Ascending aorta (tissue), 2 donors: ENCODE measurements at regions not wholly inside any gene's neighbourhood (a gene's known extent, or its start where the extent isn't known, plus 50 kb on each side); places are given as distances from the start of the nearest gene placed in this dataset.
A peak's percentile ranks its signal among the peaks of the same experiment; 100 is the strongest.

Experiments
- DNase-seq, 2 donors: peaks; one replicate each; pipeline ENCODE4 v3.0.0-alpha.2; 2019; ENCODE audit warnings: low spot score in 2 of 2
- H3K27ac ChIP-seq, 2 donors: fragments of 200-600 bp; sonication (generic); one replicate each; pipeline ENCODE4 v1.5.1; 2016 to 2017; ENCODE audit warnings: mild to moderate bottlenecking in 1 of 2
- H3K27me3 ChIP-seq: fragments of 200-600 bp; sonication (generic); one replicate; pipeline ENCODE4 v1.5.1; 2017
- H3K36me3 ChIP-seq, 2 donors: fragments of 200-600 bp; sonication (generic); one replicate each; pipeline ENCODE4 v1.5.1; 2016
- H3K4me1 ChIP-seq, 2 donors: fragments of 200-600 bp; sonication (generic); one replicate each; pipeline ENCODE4 v1.5.1; 2016 to 2017; ENCODE audit warnings: mild to moderate bottlenecking in 1 of 2
- H3K4me3 ChIP-seq, 2 donors: fragments of 200-600 bp; sonication (generic); one replicate each; pipeline ENCODE4 v1.5.1; 2016 to 2017; ENCODE audit warnings: mild to moderate bottlenecking in 1 of 2
- H3K9me3 ChIP-seq, 2 donors: fragments of 200-600 bp; sonication (generic); one replicate each; pipeline ENCODE4 v1.5.1; 2016
- intact Hi-C: fragments of 100-400 bp; cut with DNase I; formaldehyde crosslinking; loops from one replicate; pipeline ENCODE4 v1.15.1; 2023
- TF ChIP-seq, protein P1 (sequence below), 3 experiments: fragments of 200-600 bp in 2 of 3; fragments of 450-650 bp in 1 of 3; sonication (generic) in 2 of 3; IDR thresholded peaks; one replicate each; pipeline ENCODE4 v1.5.1; 2016 to 2019; ENCODE audit warnings: antibody characterized with exemption in 3 of 3, mild to moderate bottlenecking in 1 of 3, moderate library complexity in 1 of 3

DNA sequence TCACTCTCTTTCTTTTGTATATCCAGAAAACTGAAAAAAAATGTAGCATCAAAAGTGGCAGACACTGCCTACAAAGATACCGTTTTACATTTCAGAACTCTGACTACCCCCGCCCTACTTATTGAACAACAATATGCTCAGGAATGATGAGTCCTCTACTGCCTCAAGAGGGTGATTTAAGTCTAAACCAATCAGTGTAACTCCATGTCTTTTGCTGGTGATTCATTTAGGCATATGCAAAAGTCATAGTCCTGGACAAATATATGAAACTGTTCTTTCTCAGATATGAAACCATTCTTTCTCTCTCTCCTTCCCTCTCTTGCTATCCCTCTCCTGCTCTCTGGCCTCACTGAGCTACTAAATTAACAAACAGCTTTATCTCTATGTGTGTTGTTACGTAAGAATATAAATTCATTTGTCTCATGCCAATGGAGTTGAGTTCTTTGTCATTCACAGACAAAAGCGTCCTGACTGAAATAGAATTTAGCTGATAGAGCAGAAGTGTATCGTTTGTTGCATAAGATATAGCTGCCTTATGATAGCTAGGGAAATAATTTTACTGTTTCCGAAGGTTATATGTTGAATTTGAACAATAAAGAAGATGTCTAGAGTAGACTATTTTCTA is 133.7 kb upstream of the OSTN start:
- H3K27ac ChIP-seq, result no peak overlapping the region
- no peaks in the 10 kb centered on the region for H3K4me1 ChIP-seq
- no peak for DNase-seq
- no peaks in the 10 kb centered on the region for H3K27me3 ChIP-seq
- H3K4me3 ChIP-seq, result no peak overlapping the region
- no peaks in the 10 kb centered on the region for H3K9me3 ChIP-seq
- intact Hi-C loops, result no loop called here
- TF ChIP-seq, protein P1, sequence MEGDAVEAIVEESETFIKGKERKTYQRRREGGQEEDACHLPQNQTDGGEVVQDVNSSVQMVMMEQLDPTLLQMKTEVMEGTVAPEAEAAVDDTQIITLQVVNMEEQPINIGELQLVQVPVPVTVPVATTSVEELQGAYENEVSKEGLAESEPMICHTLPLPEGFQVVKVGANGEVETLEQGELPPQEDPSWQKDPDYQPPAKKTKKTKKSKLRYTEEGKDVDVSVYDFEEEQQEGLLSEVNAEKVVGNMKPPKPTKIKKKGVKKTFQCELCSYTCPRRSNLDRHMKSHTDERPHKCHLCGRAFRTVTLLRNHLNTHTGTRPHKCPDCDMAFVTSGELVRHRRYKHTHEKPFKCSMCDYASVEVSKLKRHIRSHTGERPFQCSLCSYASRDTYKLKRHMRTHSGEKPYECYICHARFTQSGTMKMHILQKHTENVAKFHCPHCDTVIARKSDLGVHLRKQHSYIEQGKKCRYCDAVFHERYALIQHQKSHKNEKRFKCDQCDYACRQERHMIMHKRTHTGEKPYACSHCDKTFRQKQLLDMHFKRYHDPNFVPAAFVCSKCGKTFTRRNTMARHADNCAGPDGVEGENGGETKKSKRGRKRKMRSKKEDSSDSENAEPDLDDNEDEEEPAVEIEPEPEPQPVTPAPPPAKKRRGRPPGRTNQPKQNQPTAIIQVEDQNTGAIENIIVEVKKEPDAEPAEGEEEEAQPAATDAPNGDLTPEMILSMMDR (IDR thresholded peaks at IDR 0.05), result no peak
- H3K36me3 ChIP-seq, result no peaks in the 10 kb centered on the region

DNA sequence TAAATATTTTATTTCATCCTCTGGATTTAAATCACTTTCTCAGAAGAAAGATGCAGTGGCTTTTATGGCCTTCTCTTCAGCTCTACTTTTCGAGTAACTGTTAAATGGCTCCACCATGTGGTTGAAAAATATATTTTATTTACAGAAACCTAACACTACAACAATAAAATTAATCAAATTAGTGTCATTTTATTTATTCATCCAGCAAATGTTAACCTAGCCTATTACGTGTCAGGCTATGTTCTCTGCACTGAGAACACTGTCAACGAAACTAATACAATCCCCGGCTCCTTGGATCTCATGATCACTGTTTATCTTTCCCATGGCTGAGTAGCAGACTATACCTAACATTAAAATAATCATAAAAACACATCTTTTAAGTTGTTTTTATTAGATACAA is 148.0 kb upstream of the OSTN start:
- Histone ChIP-seq H3K27ac (no peak overlapping the region), H3K27me3 (no peaks in the 10 kb centered on the region), H3K9me3 (no peaks in the 10 kb centered on the region), H3K4me3 (no peak overlapping the region), H3K36me3 (no peaks in the 10 kb centered on the region), H3K4me1 (no peaks in the 10 kb centered on the region)
- TF ChIP-seq, protein P1 (IDR thresholded peaks at IDR 0.05), result peak in 1 of 3 experiments; percentile 44
- intact Hi-C loops, result loop anchor here (10.0 kb wide), 1 partner anchor 166 kb away; no protein-coding TSS in a partner anchor
- DNase-seq, result no peak

- intact Hi-C loops, result no loop called here
- no peak overlapping the region for H3K27ac ChIP-seq
- H3K9me3 ChIP-seq, result no peaks in the 10 kb centered on the region
- no peak for DNase-seq
- H3K4me3 ChIP-seq, result no peak overlapping the region
- no peaks in the 10 kb centered on the region for H3K4me1 ChIP-seq
- H3K36me3 ChIP-seq, result no peaks in the 10 kb centered on the region
- H3K27me3 ChIP-seq, result no peaks in the 10 kb centered on the region
- TF ChIP-seq, protein P1 (IDR thresholded peaks at IDR 0.05), result no peak
Measured at GRCh38 chr3:191047930-191048329, 151.1 kb upstream of the OSTN start.

DNA sequence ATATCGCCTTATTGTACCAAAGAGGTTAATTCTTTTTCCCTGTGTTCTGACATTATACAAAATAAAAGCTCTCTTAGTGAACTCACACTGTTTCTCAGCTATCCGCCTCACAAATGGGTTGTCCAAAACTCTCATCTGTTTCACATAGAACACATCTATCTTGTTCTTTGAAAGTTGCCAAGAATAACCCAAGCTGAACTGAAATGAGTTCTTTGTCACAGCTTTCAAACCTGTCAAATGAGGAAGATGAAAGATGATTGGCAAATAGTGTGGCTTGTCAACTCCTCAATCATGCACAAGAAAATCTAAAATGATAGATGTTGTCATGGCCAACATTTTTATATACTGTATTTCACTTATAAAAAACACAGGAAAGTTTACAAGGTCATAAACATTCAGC is 168.1 kb upstream of the OSTN start:
- no peak for DNase-seq
- no peaks in the 10 kb centered on the region for H3K36me3 ChIP-seq
- no peaks in the 10 kb centered on the region for H3K9me3 ChIP-seq
- H3K4me3 ChIP-seq, result no peak overlapping the region
- H3K27ac ChIP-seq, result no peak overlapping the region
- intact Hi-C loops, result no loop called here
- no peaks in the 10 kb centered on the region for H3K27me3 ChIP-seq
- TF ChIP-seq, protein P1 (IDR thresholded peaks at IDR 0.05), result no peak
- no peaks in the 10 kb centered on the region for H3K4me1 ChIP-seq

DNA sequence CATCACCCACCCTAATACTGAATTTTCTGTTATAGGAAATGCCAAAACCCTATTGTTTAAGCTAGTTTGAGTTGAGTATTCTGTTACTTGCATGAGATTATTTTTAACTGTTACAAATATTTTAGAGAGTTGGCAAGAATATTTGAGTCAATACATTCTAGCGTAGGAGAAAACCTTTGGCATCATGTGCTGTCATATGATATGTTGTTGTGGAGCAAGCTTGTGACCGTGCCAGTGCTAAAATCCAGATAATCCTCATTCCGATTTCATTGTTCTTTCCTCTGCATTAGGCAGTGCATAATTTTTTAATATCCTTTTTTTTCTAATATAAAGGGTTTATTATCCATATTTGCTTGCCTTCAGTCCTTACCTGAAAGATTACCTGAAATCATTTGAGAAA is 168.0 kb upstream of the GMNC start:
- TF ChIP-seq, protein P1 (IDR thresholded peaks at IDR 0.05), result no peak
- Histone ChIP-seq H3K4me3 (no peak overlapping the region), H3K4me1 (no peaks in the 10 kb centered on the region), H3K9me3 (no peaks in the 10 kb centered on the region), H3K36me3 (no peaks in the 10 kb centered on the region), H3K27ac (no peak overlapping the region), H3K27me3 (no peaks in the 10 kb centered on the region)
- DNase-seq, result no peak
- intact Hi-C loops, result no loop called here

DNA sequence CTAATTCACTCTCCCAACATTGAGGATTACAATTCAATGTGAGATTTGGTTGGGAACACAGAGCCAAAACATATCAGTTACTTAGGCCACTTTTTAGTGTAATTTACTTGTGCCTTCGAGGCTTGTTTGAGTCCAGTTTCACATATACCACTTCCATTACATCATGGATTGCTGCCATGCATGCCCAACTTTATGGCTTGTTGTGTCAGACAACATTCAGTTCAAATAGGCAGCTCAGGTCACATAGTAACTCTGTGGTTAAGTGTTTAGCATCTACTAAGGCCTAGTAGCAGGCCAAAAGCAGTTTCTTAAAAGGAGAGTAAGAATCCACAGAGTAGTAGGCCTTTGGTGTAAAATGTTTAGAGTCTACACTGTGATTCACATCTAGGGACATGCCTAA is 164.3 kb upstream of the GMNC start:
- H3K27ac ChIP-seq, result no peak overlapping the region
- no peak overlapping the region for H3K4me3 ChIP-seq
- H3K36me3 ChIP-seq, result no peaks in the 10 kb centered on the region
- TF ChIP-seq, protein P1 (IDR thresholded peaks at IDR 0.05), result no peak
- H3K4me1 ChIP-seq, result no peaks in the 10 kb centered on the region
- no peaks in the 10 kb centered on the region for H3K9me3 ChIP-seq
- intact Hi-C loops, result no loop called here
- no peak for DNase-seq
- H3K27me3 ChIP-seq, result no peaks in the 10 kb centered on the region
